Spleen (tissue), 11 donors: ENCODE measurements at regions not wholly inside any gene's neighbourhood (a gene's known extent, or its start where the extent isn't known, plus 50 kb on each side); places are given as distances from the start of the nearest gene placed in this dataset.

Experiments used
- DNase-seq: peaks from one replicate; pipeline ENCODE4 v3.0.0-alpha.2; 2020
- H3K27ac ChIP-seq, 8 donors: fragments of 200-600 bp; sonication (generic) in 7 of 8; 1 replicate in 4 of 8; 2 replicates in 4 of 8; pipeline versions ENCODE4 v1.5.0 to v1.8.0; 2016 to 2021; ENCODE audit warnings: inconsistent platforms in 4 of 8, mild to moderate bottlenecking in 4 of 8, moderate library complexity in 1 of 8
- H3K27me3 ChIP-seq, 7 donors: fragments of 200-600 bp; sonication (generic) in 6 of 7; replicated peaks in 1 of 7; 1 replicate in 4 of 7; 2 replicates in 3 of 7; pipeline versions ENCODE4 v1.5.0 to v1.8.0; 2016 to 2021; ENCODE audit warnings: inconsistent platforms in 3 of 7, mild to moderate bottlenecking in 1 of 7
- H3K36me3 ChIP-seq, 6 donors: fragments of 200-600 bp; sonication (generic) in 5 of 6; 1 replicate in 4 of 6; 2 replicates in 2 of 6; pipeline versions ENCODE4 v1.5.0 to v1.8.0; 2016 to 2021; ENCODE audit warnings: inconsistent platforms in 2 of 6
- H3K4me1 ChIP-seq, 6 donors: fragments of 200-600 bp; sonication (generic) in 5 of 6; 1 replicate in 3 of 6; 2 replicates in 3 of 6; pipeline versions ENCODE4 v1.5.0 to v1.8.0; 2016 to 2021; ENCODE audit warnings: inconsistent platforms in 3 of 6
- H3K4me3 ChIP-seq, 8 donors: fragments of 200-600 bp; sonication (generic) in 7 of 8; 1 replicate in 4 of 8; 2 replicates in 4 of 8; pipeline versions ENCODE4 v1.5.0 to v1.8.0; 2016 to 2021; ENCODE audit warnings: inconsistent platforms in 4 of 8, mild to moderate bottlenecking in 4 of 8, moderate library complexity in 2 of 8
- H3K9me3 ChIP-seq, 8 donors: fragments of 200-600 bp; sonication (generic) in 7 of 8; 1 replicate in 4 of 8; 2 replicates in 4 of 8; pipeline versions ENCODE4 v1.5.0 to v1.8.0; 2016 to 2021; ENCODE audit warnings: inconsistent platforms in 4 of 8
- POLR2A ChIP-seq, 3 donors: fragments of 450-650 bp; IDR thresholded peaks; one replicate each; pipeline ENCODE4 v1.5.1; 2017; ENCODE audit warnings: antibody characterized with exemption in 3 of 3, mild to moderate bottlenecking in 1 of 3
- POLR2AphosphoS5 ChIP-seq, 3 donors: sonication (generic); formaldehyde crosslinking; IDR thresholded peaks; one replicate each; pipeline ENCODE4 v1.5.1; 2017; ENCODE audit warnings: antibody characterized with exemption in 3 of 3
- WGBS, 5 donors: extraction: QIAGEN DNeasy Blood & Tissue Kit in 3 of 5; methylation state at CpG; one replicate each; pipeline versions ENCODE4 v1.1.5 to v1.1.7; 2013 to 2018; 5-methylcytosine and 5-hydroxymethylcytosine counted together
- intact Hi-C: fragments of 100-400 bp; cut with DNase I; formaldehyde crosslinking; loops from one replicate; pipeline ENCODE4 v1.15.0; 2023; ENCODE audit warnings: low total_unique reads
- TF ChIP-seq, protein P1 (sequence below), 11 experiments: fragments of 200-600 bp in 7 of 11; fragments of 450-650 bp in 4 of 11; sonication (generic) in 4 of 11; IDR thresholded peaks in 8 of 11; conservative IDR thresholded peaks in 3 of 11; 1 replicate in 7 of 11; 2 replicates in 4 of 11; pipeline versions ENCODE4 v1.4.0 to v1.8.0; 2016 to 2021; ENCODE audit warnings: antibody characterized with exemption in 11 of 11, inconsistent platforms in 4 of 11, mild to moderate bottlenecking in 1 of 11
- donor health status: healthy with polysubstance abuse.
- donor health status: DM: no; HTN: no; CAD: no; lungs with moderate emphysema.
- donor health status: DM: no; HTN: no; CAD: no.
- donor health status: Bipolar disorder and iron deficiency.
- donor health status: healthy.
- donor health status: DM: no; HTN: no; CAD: no.
- donor health status: DM: yes; HTN: yes; CAD: no.

DNA sequence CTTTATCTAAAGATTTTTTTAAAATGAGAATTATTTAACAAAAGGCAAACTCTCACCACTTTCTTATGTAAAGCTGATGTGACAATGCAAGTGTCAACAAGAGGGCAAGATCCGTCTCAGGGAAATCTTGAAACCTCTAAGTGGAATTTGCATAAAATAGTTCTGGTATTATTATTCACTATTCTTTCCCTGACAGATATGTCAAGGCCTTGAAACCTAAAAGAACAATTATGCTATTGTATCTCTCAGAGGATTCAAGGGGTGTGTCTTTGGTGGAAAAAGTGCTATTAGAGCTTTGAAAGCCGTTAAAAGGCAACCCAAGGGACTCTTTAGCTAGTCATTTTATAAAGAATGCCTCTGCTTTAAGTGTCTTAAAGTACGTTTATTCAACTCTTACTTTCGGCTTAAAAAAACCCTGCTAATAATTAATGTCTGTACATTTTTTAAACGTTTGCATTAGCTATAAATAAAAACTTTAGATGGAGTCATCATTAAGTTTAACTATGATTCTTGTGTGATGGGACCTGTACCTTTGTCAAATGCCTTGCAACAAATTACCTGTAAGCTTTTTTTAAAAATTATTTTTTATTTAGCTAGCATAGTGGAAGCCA, 585.5 kb downstream of the VRK1 start:
- Histone ChIP-seq H3K4me3 (no peak overlapping the region), H3K27me3 (peaks cover 0 to 6% (median 0%) of the 10 kb centered on the region in 7 donors), H3K9me3 (peaks cover 0 to 6% (median 0%) of the 10 kb centered on the region in 8 donors), H3K36me3 (no peaks in the 10 kb centered on the region), H3K27ac (no peak overlapping the region), H3K4me1 (peaks cover 0 to 14% (median 0%) of the 10 kb centered on the region in 6 donors)
- TF ChIP-seq, protein P1, sequence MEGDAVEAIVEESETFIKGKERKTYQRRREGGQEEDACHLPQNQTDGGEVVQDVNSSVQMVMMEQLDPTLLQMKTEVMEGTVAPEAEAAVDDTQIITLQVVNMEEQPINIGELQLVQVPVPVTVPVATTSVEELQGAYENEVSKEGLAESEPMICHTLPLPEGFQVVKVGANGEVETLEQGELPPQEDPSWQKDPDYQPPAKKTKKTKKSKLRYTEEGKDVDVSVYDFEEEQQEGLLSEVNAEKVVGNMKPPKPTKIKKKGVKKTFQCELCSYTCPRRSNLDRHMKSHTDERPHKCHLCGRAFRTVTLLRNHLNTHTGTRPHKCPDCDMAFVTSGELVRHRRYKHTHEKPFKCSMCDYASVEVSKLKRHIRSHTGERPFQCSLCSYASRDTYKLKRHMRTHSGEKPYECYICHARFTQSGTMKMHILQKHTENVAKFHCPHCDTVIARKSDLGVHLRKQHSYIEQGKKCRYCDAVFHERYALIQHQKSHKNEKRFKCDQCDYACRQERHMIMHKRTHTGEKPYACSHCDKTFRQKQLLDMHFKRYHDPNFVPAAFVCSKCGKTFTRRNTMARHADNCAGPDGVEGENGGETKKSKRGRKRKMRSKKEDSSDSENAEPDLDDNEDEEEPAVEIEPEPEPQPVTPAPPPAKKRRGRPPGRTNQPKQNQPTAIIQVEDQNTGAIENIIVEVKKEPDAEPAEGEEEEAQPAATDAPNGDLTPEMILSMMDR (IDR thresholded peaks at IDR 0.05 in 8 of 11, conservative IDR thresholded peaks at IDR 0.05 in 3 of 11): no peak
- TF ChIP-seq POLR2A (IDR thresholded peaks at IDR 0.05) (no peak), POLR2AphosphoS5 (IDR thresholded peaks at IDR 0.05) (no peak)
- 63 to 74% (median 69%) methylated on average over 5 of the region's 5 CpGs for WGBS, 5 donors
- no peak for DNase-seq
- intact Hi-C loops: no loop called here

GRCh38 chr14:97385727-97386126, 588.5 kb downstream of the VRK1 start:
- Histone ChIP-seq H3K9me3 (peaks cover 0 to 6% (median 0%) of the 10 kb centered on the region in 8 donors), H3K36me3 (no peaks in the 10 kb centered on the region), H3K27me3 (no peaks in the 10 kb centered on the region), H3K4me3 (no peak overlapping the region), H3K27ac (no peak overlapping the region), H3K4me1 (no peaks in the 10 kb centered on the region)
- TF ChIP-seq, protein P1 (IDR thresholded peaks at IDR 0.05 in 8 of 11, conservative IDR thresholded peaks at IDR 0.05 in 3 of 11): no peak
- TF ChIP-seq POLR2A (IDR thresholded peaks at IDR 0.05) (no peak), POLR2AphosphoS5 (IDR thresholded peaks at IDR 0.05) (no peak)
- intact Hi-C loops: no loop called here
- no peak for DNase-seq
- 82 to 88% (median 85%) methylated on average over 3 of the region's 3 CpGs for WGBS, 5 donors

GRCh38 chr14:97387252-97387874, 590.2 kb downstream of the VRK1 start:
- Histone ChIP-seq H3K9me3 (no peaks in the 10 kb centered on the region), H3K27me3 (no peaks in the 10 kb centered on the region), H3K4me3 (no peak overlapping the region), H3K4me1 (no peaks in the 10 kb centered on the region), H3K36me3 (no peaks in the 10 kb centered on the region), H3K27ac (no peak overlapping the region)
- no peak for DNase-seq
- no peak for TF ChIP-seq POLR2AphosphoS5 (IDR thresholded peaks at IDR 0.05)
- no peak for TF ChIP-seq POLR2A (IDR thresholded peaks at IDR 0.05)
- TF ChIP-seq, protein P1 (IDR thresholded peaks at IDR 0.05 in 8 of 11, conservative IDR thresholded peaks at IDR 0.05 in 3 of 11): no peak
- intact Hi-C loops: no loop called here
- 52 to 75% (median 67%) methylated on average over 9 of the region's 9 CpGs for WGBS, 5 donors

- Histone ChIP-seq H3K4me3 (no peak overlapping the region), H3K4me1 (no peaks in the 10 kb centered on the region), H3K36me3 (no peaks in the 10 kb centered on the region), H3K27ac (no peak overlapping the region), H3K27me3 (no peaks in the 10 kb centered on the region), H3K9me3 (no peaks in the 10 kb centered on the region)
- DNase-seq: no peak
- intact Hi-C loops: no loop called here
- TF ChIP-seq POLR2A (IDR thresholded peaks at IDR 0.05): no peak
- TF ChIP-seq, protein P1 (IDR thresholded peaks at IDR 0.05 in 8 of 11, conservative IDR thresholded peaks at IDR 0.05 in 3 of 11): no peak
- no peak for TF ChIP-seq POLR2AphosphoS5 (IDR thresholded peaks at IDR 0.05)
- 46 to 59% (median 55%) methylated on average over 8 to 9 of the region's 9 CpGs for WGBS, 5 donors
Observed at GRCh38 chr14:97388408-97388807, 591.2 kb downstream of the VRK1 start.
